DND-41 (cell line): ENCODE measurements at regions not wholly inside any gene's neighbourhood (a gene's known extent, or its start where the extent isn't known, plus 50 kb on each side); places are given as distances from the start of the nearest gene placed in this dataset.
"Not testable (repeated sequence)": the region's sequence is repeated elsewhere in the genome, so short reads cannot be mapped to it uniquely, and the experiment has no call there.

Experiments used
- ATAC-seq: fragments of 200-7000 bp; cut with Tn5 transposase; 3 replicates; pipeline ENCODE4 v1.9.1; 2021; ENCODE audit warnings: low read depth; ENCODE audit not compliant: insufficient read depth
- DNase-seq: peaks from one replicate; pipeline ENCODE4 v3.0.0-alpha.2; 2020
- H2AFZ ChIP-seq: 2 replicates; pipeline ENCODE4 v1.6.0; 2012; ENCODE audit warnings: low read depth, low read length
- H3K27ac ChIP-seq: 2 replicates; pipeline ENCODE4 v1.5.1; 2012; ENCODE audit warnings: low read length, inconsistent platforms
- H3K27me3 ChIP-seq: fragments of 200-600 bp; sonication (generic); 2 replicates; pipeline ENCODE4 v1.6.0; 2012; ENCODE audit warnings: low read length, mild to moderate bottlenecking, inconsistent platforms; ENCODE audit not compliant: insufficient read depth, poor library complexity
- H3K36me3 ChIP-seq: 2 replicates; pipeline ENCODE4 v1.5.1; 2012; ENCODE audit warnings: low read length, inconsistent platforms; ENCODE audit not compliant: insufficient read depth
- H3K4me1 ChIP-seq: 2 replicates; pipeline ENCODE4 v1.5.1; 2012; ENCODE audit warnings: mild to moderate bottlenecking, low read length; ENCODE audit not compliant: insufficient read depth
- H3K4me2 ChIP-seq: 2 replicates; pipeline ENCODE4 v1.6.0; 2012; ENCODE audit warnings: mild to moderate bottlenecking, moderate library complexity, low read length, inconsistent platforms; ENCODE audit not compliant: insufficient read depth
- H3K4me3 ChIP-seq, 2 experiments: fragments of 200-600 bp in 1 of 2; shearing (Covaris generic) in 1 of 2; 2 replicates each; pipeline ENCODE4 v1.5.1; 2012 to 2016; ENCODE audit warnings: inconsistent platforms in 2 of 2, low read length in 2 of 2, mild to moderate bottlenecking in 2 of 2, low read depth in 1 of 2, moderate library complexity in 1 of 2
- H3K79me2 ChIP-seq: 2 replicates; pipeline ENCODE4 v1.6.0; 2012; ENCODE audit warnings: low read length, inconsistent platforms; ENCODE audit not compliant: insufficient read depth
- H3K9ac ChIP-seq: 2 replicates; pipeline ENCODE4 v1.6.0; 2012; ENCODE audit warnings: low read depth, mild to moderate bottlenecking, inconsistent platforms, low read length, moderate library complexity
- H3K9me3 ChIP-seq: 2 replicates; pipeline ENCODE4 v1.5.1; 2012; ENCODE audit warnings: low read length, moderate library complexity, mild to moderate bottlenecking, inconsistent platforms; ENCODE audit not compliant: insufficient read depth, severe bottlenecking
- H4K20me1 ChIP-seq: 2 replicates; pipeline ENCODE4 v1.6.0; 2012; ENCODE audit warnings: low read length; ENCODE audit not compliant: insufficient read depth
- EZH2 ChIP-seq: IDR thresholded peaks from 3 replicates; pipeline ENCODE4 v1.6.1; 2012; ENCODE audit warnings: borderline replicate concordance, low read depth, mild to moderate bottlenecking, moderate library complexity, low read length, inconsistent platforms; ENCODE audit not compliant: severe bottlenecking
- TF ChIP-seq, protein P1 (sequence below): IDR thresholded peaks from 2 replicates; pipeline ENCODE4 v1.5.1; 2012; ENCODE audit warnings: borderline replicate concordance, low read length, moderate library complexity, mild to moderate bottlenecking; ENCODE audit not compliant: poor library complexity, severe bottlenecking; ENCODE audit errors: extremely low read depth

- no peaks in the 10 kb centered on the region for H3K9me3 ChIP-seq
- no peaks in the 10 kb centered on the region for H3K27me3 ChIP-seq
- TF ChIP-seq EZH2, result no peak
- TF ChIP-seq, protein P1, sequence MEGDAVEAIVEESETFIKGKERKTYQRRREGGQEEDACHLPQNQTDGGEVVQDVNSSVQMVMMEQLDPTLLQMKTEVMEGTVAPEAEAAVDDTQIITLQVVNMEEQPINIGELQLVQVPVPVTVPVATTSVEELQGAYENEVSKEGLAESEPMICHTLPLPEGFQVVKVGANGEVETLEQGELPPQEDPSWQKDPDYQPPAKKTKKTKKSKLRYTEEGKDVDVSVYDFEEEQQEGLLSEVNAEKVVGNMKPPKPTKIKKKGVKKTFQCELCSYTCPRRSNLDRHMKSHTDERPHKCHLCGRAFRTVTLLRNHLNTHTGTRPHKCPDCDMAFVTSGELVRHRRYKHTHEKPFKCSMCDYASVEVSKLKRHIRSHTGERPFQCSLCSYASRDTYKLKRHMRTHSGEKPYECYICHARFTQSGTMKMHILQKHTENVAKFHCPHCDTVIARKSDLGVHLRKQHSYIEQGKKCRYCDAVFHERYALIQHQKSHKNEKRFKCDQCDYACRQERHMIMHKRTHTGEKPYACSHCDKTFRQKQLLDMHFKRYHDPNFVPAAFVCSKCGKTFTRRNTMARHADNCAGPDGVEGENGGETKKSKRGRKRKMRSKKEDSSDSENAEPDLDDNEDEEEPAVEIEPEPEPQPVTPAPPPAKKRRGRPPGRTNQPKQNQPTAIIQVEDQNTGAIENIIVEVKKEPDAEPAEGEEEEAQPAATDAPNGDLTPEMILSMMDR, result no peak
- DNase-seq, result no peak
- no peak for ATAC-seq
- no peaks in the 10 kb centered on the region for H4K20me1 ChIP-seq
- H3K9ac ChIP-seq, result no peak overlapping the region
- H3K36me3 ChIP-seq, result no peaks in the 10 kb centered on the region
- no peak overlapping the region for H2AFZ ChIP-seq
- H3K79me2 ChIP-seq, result no peaks in the 10 kb centered on the region
- no peaks in the 10 kb centered on the region for H3K4me1 ChIP-seq
- H3K4me3 ChIP-seq, result no peak overlapping the region
- no peak overlapping the region for H3K4me2 ChIP-seq
- H3K27ac ChIP-seq, result no peak overlapping the region
These were observed 154.5 kb upstream of the APC start for GRCh38 chr5:112583166-112583565.

GRCh38 chr5:112584781-112585180 is 152.9 kb upstream of the APC start:
- H3K4me1 ChIP-seq, result no peaks in the 10 kb centered on the region
- DNase-seq (no peak), ATAC-seq (no peak)
- no peak overlapping the region for H3K9ac ChIP-seq
- H3K4me3 ChIP-seq, result no peak overlapping the region
- no peaks in the 10 kb centered on the region for H4K20me1 ChIP-seq
- H3K27me3 ChIP-seq, result no peaks in the 10 kb centered on the region
- no peaks in the 10 kb centered on the region for H3K9me3 ChIP-seq
- no peak for TF ChIP-seq EZH2
- TF ChIP-seq, protein P1, result no peak
- H3K4me2 ChIP-seq, result no peak overlapping the region
- H3K36me3 ChIP-seq, result no peaks in the 10 kb centered on the region
- H3K79me2 ChIP-seq, result no peaks in the 10 kb centered on the region
- H2AFZ ChIP-seq, result no peak overlapping the region
- H3K27ac ChIP-seq, result no peak overlapping the region

DNA sequence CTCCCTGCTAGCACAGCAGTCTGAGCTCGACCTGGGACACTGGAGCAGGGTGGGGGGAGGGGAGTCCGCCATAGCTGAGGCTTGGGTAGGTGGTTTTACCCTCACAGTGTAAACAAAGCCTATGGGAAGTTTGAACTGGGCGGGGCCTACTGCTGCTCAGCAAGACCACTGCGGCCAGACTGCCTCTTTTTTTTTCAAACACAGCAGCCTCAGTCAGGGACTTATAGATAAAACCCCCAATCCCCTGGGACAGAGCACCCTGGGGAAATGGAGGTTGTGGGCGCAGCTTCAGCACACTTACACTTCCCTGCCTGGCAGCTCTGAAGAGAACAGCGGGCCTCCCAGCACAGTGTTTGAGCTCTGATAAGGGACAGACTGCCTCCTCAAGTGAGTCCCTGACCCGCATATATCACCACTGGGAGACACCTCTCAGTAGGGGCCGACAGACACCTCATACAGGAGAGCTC is 151.1 kb upstream of the APC start:
- Histone ChIP-seq H3K9ac (no peak overlapping the region), H3K36me3 (no peaks in the 10 kb centered on the region), H3K4me2 (no peak overlapping the region), H3K79me2 (no peaks in the 10 kb centered on the region), H3K4me1 (no peaks in the 10 kb centered on the region), H3K9me3 (no peaks in the 10 kb centered on the region), H4K20me1 (no peaks in the 10 kb centered on the region), H3K27ac (no peak overlapping the region), H2AFZ (no peak overlapping the region), H3K4me3 (no peak overlapping the region), H3K27me3 (no peaks in the 10 kb centered on the region)
- DNase-seq, result peak; percentile 35
- TF ChIP-seq, protein P1, result no peak
- TF ChIP-seq EZH2, result no peak
- peak; percentile 56 for ATAC-seq

DNA sequence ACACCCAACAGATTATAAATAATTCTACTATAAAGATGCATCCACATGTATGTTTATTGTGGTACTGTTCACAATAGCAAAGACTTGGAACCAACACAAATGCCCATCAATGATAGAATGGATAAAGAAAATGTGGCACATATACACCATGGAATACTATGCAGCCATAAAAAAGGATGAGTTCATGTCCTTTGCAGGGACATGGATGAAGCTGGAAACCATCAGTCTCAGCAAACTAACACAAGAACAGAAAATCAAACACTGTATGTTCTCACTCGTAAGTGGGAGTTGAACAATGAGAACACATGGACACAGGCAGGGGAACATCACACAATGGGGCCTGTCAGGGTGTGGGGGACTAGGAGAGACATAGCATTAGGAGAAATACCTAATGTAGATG is 146.8 kb upstream of the APC start:
- not testable (repeated sequence) for H3K27me3 ChIP-seq, H3K79me2 ChIP-seq, DNase-seq, H3K4me3 ChIP-seq, H3K9ac ChIP-seq, H3K36me3 ChIP-seq, H3K9me3 ChIP-seq, H3K4me1 ChIP-seq, H2AFZ ChIP-seq, H3K27ac ChIP-seq, ATAC-seq, H3K4me2 ChIP-seq, H4K20me1 ChIP-seq
